Renal pelvis (tissue), 1 donor: ENCODE measurements at regions not wholly inside any gene's neighbourhood (a gene's known extent, or its start where the extent isn't known, plus 50 kb on each side); places are given as distances from the start of the nearest gene placed in this dataset.
"Not testable (repeated sequence)": the region's sequence is repeated elsewhere in the genome, so short reads cannot be mapped to it uniquely, and the experiment has no call there.

ENCODE experiments used
- DNase-seq: peaks from one replicate; pipeline ENCODE4 v3.0.0-alpha.2; 2013

DNA sequence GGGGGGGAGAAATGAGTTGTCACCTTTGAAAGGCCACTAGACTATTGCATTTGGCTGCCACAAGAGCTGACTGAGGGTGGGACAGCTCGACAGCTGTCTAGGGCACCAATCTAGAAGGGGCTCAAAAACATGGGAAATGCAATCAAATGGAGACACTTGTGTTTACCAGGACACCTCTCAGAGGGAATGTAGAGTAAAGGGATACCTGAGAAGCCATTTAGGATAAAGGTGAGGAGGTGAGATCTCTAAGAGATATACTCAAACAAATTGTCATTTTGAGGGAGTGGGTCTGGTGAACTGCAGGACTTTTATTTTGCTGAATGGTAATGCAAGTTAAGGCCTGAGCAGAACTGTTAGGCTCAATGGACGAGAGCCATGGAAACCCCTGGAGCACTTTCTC lies 159.8 kb downstream of the DDX1 start:
- DNase-seq = no peak

DNA sequence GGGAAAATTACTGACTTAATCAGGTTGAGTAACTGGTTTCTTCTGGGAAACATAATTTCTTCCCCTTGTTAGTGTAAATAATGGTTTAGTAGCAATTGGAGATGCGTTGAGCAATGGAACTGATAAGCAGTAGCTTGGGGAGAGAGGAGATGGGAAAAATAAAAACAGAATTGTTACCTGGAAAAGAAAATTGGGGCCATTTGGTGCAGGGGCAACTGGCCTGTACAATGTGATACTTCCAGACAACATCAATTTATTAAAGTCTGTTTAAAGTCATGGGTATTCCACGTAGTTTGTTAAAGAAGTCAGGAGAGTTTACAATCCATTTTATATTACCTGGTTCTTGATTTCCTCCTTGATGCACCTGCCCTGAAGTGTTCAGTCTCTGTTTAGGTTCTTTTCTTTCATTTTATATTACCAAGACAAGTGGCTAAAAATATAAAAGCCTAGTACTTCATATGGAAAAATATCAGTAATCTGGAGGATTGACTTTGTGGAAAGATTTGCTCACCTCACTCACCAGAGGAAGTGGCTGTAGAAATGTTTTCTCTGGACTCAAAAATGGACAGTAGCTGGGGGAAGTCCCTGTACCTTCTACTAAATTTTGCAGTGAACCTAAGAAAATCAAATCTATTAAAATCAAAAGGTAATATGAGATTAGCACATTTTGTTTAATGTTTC lies 161.0 kb downstream of the DDX1 start:
- no peak for DNase-seq

DNA sequence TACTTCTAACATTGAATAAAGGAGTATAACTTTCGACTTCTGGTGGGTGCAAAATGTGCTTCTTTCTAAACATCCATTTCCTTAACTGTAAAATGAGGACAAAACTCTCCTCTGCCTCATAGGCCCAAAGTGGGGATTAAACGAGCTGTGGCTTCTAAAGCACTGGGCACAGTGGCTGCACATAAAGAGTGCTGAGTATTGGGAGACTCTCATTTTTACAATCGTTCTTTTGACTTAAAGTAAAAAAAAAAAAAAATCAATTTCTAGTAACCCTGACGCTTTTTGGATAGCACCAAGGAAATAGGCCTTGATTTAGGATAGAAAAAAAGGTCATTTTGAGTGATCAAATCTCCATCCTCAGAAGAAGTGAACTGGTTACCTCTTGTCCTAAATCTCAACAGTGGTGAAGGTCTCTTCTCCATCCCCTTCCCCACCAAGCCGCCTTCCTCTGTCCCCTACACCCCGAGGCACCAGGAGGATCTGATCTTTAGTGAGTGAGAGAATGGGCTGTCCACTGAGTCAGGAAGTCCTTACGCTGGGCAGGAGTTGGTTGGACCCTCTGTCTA lies 161.6 kb downstream of the DDX1 start:
- no peak for DNase-seq

DNA sequence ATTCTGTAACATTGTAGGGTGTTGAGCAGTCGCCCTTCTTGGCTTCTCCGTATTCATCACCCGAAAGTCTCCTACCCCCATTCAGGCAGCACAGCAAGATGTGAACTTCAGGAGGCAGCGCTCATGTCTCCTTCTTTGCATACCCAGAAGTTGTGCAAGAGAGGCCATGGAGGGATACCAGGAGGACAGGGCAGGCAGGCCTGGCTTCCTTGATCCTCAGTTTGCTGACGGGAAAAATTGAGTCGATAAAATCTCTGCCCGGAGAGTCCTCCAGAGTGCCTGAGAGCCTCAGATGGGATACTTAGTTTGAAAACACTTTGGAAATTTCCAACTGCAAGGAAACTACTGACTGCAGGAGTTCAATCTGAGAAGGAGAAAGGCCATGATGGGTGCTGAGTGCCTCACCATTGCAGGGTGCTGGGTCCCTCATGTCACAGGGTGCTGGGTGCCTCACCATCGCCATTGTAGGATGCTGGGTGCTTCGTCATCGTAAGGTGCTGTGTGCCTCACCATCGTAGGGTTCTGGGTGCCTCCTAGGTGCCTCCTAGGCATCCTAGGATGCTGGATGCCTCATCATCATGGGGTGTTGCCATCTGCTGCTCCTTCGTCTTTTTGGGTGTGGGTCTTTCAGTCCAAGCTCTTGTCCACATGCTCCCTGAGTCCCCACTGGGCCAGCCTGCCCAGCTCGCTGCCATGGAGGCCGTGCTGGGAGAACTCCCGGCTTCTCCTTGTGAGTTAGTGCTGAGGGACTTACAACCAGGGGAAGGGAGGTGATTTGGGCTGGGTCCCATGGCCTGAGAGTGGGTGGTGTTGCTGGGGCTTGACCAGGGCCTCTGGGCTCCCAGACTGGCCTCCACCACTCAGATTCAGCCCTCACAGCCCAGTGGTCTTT lies 162.4 kb downstream of the DDX1 start:
- no peak for DNase-seq

DNA sequence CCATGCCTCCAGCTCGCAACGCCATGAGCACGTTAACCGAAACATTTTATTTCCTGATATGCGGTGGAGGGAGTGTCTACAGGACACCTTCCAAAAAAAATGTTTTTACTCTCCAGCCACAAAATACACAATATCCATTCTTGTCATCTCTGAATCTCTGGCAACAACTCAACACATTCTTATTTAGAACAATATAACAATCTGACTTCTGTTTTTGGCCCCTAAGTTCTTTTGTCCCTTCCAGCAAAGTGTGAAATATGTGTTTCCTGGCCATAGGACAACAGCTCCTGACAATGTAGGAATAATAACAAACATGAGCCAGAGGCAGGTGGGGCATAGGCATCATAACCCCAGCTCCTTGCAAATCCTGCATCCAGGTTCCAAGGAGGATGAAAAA lies 163.0 kb downstream of the DDX1 start:
- no peak for DNase-seq

DNA sequence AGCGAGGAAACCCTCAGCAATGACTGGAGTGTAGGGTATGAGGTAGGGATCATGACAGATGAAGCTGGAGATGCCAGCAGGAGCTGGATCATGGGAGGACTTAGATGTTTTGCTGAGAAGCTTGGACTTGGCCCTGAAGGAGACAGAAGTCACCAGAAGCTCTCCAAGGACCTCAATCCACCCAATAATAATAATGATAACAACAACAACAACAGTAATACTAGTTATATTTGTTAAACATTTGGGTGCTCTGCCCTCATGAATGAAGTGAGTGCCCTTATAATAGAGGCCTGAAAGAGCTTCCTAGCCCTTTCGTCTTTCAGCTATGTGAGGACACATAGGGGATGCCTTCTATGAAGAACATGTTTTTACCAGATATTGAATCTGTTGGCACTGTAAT lies 163.9 kb downstream of the DDX1 start:
- DNase-seq = no peak

DNA sequence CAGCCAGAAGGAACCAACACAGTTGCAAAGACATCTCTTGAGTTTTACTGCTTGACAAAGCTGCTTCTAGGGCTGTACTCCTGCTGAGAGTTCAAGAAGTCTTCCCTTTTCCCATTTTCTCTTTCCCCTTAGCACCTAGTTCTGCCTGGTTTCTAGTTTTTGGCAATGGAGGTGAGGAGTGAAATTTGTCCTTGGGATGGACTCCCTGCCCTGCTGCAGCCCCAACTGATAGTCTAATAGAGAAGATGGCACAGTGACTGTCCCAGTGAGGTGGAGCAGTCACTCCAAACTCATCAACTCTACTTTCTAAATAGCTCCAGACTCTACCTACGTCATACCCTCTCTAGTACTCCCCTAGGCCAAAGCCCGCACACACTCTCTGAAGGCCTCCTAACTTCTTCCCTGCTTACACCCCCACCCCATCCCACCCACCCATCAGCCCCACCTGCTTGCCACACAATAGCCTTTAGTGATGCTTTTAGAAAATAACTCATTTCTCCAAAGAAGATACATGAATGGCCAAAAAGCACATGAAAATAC lies 164.4 kb downstream of the DDX1 start:
- no peak for DNase-seq

DNA sequence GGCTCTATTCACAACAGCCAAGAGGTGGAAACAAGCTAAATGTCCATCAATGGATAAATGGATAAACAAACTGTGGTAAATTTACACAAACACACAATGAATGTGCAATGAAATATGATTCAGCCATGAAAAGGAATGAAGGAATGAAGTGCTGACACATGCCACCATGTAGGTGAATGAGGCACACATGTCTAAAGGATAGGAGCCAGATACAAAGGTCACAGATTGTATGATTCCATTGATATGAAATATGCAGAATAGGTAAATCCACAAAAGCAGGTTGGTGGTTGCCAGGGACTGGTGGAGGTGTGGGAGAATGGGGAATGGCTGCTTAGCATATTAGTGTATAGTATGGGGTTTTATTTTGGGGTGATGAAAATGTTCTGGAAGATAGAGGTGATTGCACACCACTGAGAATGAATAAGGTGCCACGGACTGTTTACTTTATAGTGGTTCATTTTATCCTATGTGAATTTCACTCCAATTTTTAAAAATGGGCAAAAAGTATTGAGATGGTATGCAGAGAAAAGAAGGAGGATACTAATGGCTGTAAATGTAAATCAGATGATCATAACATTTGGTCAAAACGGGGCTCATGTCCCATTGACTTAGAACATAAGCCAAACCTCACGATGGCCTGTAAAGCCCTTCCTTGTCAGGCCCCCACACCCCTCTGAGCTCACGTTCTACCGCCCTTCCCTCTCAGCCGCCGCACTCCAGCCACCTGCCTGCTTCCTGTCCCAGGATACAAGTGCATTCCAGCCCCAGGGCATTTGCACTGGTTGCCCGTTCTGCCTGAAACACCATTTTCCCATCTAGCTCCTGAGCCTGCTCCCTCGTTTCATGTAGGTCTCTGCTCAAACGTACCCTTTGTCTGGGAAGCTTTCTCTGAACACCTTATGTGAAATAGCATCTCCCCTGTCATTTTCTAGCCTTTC lies 165.5 kb downstream of the DDX1 start:
- DNase-seq = no peak

DNA sequence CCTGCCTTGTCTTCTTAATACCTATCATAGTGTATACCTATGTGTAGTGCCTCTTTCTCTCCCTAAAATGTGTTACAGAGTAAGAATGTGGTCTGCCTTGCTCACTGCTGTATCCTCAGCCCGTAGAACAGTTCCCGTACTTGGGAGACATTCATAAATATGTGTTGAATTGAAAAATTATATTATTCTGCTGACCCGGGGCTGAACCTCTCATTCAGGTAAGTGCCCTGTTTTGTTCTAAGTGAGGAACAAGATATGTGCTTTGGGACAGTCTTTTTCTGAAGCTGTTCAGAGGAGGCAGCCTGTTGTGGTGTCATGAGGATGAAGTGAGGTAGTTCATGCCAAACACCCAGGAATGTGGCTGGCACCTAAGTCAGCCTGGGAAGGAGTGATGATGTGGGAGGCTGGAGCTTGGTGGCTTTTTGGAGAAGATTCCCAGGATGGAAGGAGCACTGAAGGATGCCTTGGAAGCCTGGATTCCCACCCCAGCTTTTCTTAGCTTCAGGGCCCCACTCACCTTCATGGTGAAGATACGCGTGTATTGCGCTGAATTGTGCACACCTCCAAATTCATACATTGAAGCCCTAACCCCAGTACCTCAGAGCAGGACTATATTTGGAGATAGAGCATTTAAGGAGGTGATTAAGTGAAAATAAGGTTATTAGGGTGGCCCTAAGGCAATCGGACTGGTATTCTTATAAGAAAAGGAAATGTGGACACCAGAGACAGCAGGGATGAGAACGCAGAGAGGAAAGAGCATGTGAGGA lies 166.3 kb downstream of the DDX1 start:
- no peak for DNase-seq

DNA sequence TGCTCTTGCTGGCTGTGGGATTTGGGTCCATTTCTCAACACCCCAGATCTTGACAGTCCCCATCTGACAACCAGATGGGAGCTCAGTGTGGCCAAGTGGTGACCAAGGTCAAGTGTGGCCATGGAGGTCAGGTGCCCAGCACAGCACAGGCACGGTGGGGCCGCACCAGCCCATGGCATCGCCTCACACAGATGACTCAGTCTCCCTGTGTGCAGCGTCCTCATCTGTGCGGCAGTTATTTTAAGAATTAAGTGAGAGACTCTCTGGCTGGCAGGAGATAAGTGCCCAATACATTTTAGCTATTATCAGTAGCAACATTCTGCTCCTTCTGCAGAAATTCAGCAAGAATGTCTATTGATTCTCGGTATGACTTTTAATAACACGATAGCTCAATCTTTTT lies 167.2 kb downstream of the DDX1 start:
- DNase-seq = no peak

DNA sequence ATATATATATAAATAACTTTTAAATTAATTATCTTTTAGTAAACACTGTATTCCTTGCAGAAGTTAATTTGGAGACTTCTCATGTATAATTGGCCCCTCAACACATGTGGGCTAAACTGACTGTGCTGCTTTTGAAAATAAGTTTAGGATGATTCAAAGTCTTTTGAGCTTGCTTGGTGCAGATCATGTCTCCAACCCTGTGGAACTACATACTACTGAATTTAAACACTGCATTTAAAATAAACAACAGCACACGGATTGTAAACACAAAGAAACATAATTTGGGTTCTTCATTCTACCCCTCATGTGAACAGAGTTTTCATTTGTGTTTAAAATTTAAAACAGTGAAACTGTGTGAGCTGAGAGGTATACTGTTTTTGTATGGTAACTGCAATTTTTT lies 167.7 kb downstream of the DDX1 start:
- no peak for DNase-seq

DNA sequence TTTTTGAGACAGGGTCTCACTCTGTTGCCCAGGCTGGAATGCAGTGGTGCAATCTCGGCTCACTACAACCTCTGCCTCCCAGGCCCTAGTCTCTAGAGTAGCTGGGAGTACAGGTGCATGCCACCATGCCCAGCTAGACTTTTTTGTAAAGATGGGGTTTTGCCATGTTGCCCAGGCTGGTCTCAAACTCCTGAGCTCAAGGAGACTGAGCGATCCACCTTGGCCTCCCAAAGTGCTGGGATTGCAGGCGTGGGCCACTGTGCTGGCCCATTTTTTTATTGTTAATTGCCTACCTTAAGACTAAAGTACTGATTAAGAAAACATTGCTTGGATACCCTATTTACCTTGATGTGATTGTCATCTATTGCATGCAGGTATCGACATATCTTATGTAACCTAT lies 168.1 kb downstream of the DDX1 start:
- DNase-seq = not testable (repeated sequence)

DNA sequence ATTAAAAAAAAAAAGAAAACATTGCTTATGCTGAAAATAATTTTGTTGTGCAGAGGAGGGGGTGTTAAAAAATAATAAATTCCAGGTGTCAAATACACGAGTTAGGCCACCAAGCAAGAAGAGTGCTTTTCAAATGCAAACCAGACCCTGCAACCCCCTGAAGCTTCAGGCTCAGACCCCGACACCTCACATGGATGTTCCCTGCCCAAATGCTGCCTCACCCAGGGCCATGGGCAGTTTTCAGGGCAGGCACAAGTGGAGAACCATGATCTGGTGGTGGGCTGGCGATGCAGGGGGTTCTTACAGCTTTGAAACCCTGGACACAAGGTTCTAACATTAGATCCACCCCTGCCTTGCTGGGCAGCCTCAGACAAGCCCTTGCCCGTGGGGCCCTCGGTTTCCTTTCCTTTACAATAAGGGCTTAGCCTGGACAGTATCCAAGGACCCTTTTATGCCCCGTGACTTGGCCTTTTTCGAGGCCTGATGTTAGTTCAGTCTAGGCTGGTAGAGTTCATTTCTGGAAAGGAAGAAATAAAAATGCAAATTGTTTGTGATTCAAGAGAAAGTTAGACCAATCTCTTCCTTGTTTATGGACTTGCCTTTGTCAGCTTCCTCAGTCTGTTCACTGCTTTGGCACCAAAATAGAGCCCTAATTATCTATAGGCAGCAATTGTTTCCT lies 168.7 kb downstream of the DDX1 start:
- DNase-seq = no peak

DNA sequence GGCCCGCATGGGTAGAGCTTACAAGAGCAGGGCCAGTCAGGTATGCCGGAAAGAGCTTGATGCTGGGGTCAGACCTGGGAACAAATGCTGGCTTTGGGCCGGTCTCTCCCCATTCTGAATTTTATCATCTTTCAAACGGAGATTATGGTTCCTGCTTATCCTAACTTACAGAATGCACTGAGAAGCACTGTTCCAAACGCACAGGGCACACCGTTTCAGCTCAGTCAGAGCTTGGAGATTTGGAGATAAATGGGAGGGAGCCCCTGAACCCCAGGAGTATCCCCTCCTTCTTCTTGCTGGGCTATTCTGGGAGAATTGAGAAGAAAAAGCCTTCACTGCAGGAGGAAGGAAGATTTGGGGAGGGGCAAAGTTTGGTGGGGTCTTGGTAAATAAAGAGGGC lies 169.4 kb downstream of the DDX1 start:
- DNase-seq = no peak

DNA sequence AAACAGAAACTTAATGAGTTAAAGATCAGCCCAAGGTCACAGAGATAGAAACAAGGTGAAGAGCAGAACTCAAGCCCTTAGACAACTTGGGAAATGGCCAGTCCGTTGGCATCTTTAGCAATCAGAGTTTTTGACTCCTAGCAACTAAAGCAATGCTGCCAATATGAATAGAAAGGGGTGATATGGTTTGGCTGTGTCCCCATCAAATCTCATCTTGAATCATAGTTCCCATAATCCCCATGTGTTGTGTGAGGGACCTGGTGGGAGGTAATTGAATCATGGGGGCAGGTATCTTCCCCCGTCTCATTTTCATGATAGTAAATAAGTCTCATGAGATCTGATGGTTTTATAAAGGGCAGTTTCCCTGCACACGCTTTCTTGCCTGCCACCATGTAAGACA lies 170.2 kb downstream of the DDX1 start:
- DNase-seq = no peak

DNA sequence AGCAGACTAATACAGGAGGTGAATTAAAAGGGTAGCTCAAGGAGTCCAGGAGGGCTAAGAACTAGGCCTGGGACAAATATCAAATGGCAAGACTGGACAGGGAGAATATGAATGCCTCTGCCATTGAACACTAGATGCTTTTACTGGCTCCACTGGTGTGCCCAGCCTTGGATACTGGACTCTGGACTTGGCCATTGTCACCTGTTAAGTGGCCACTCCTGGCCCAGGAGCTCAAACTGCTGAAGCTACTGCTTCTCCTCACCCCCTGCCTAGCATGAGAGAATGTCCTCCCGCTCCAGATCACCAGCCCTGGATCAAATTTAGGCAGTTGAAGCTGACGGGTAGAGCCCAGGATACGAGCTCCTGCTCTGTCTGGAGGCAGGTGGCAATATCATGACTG lies 170.8 kb downstream of the DDX1 start:
- no peak for DNase-seq

DNA sequence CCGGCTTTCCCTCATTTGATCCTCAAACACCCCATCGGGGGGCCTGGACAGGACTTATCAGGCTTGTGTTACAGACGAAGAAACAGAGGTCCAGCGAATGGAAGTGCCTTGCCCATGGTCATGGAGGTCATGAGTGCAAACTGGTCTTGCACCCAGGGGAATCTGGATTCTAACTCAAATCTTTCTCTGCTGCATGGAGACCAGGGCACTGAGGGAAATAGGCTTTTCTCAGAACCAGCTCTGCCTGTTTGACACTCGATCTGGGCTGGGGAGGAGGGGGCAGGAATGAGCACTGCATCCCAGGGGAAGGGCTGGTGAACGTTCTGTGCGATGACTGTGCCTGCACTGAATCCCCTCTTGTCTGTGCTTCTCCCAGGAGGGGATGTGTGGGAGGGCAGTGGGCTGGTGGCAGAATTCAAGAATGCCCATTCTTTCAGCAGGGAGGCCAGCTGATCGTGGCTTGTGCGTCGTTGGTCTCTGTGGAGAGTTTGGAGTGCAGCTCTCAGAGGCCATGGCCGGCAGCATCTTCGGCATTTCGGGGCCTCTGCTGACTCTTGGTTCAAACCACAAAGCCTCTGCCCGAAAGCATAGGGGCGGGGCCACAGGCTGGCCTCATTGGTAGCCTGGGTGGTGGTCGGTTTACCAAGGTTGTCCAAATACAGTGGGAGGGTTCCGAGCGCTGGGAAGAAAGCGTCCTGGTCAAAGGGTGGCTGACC lies 171.6 kb downstream of the DDX1 start:
- DNase-seq = no peak

DNA sequence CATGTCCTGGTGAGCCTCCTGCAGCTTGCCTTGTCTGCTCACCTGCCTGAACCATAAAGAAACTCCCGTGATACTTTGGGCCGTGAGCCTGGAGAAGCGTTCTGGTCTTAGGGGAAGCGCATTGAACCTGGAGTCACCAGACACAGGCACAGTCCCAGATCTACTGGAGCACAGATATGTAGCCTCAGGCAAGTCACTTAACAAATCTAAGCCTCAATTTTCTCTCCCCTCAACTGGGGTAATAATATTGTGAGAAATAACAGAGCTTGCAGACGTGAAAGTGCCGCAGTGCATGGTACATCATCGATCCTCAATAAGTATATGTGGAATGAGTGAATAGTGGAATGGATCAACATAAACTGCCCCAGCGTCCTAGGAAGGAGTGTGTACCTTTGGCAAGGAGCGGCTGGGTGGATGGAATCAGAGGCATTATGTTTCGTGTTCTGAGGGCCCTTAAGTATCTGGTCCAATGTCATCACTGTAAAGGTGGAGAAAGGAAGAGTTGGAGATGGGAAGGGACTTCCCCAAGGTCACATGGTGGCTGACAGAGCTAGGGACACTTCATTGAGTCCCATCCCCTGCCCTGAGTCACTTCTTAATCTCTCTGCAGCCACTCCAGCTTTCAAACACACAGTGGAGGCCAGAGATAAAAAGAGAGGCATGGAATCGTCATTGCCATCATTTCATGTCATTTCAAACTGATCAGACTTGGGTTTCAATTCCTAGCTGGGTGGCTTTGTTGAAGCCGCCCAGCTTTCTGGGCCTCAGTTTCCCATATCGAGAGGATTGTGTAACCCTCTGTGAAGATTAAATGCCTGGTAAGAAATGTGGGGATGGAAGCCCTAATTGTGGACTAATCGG lies 172.4 kb downstream of the DDX1 start:
- no peak for DNase-seq

DNA sequence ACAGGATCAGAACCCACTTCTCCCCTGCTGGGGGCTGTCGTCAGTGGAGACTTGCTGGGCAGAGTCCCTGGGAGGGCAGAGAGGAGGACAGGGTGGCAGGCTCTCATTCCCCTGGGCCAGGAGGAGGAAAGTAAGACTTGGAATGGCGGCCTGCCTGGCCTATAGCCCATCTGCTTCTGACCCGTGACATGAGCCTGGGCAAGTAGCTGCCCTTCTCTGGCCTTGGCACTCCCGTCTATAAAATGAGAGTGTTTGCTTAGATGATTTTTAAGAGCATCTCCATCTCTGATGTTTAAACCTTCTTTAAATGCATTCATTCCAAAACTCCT lies 173.0 kb downstream of the DDX1 start:
- no peak for DNase-seq
